Fibroblast of lung (primary cell): ENCODE measurements at regions not wholly inside any gene's neighbourhood (a gene's known extent, or its start where the extent isn't known, plus 50 kb on each side); places are given as distances from the start of the nearest gene placed in this dataset.
"Not testable (repeated sequence)": the region's sequence is repeated elsewhere in the genome, so short reads cannot be mapped to it uniquely, and the experiment has no call there.

Experiments
- DNase-seq, 2 donors: peaks; one replicate each; pipeline versions ENCODE4 v3.0.0 to v3.0.0-alpha.2; 2010; ENCODE audit warnings: low read depth in 2 of 2
- H2AFZ ChIP-seq: 2 replicates; pipeline ENCODE4 v1.5.1; 2012; ENCODE audit warnings: low read length, control low read depth, inconsistent platforms
- H3K27ac ChIP-seq: 2 replicates; pipeline ENCODE4 v1.5.1; 2011; ENCODE audit warnings: low read length, control low read depth; ENCODE audit not compliant: insufficient read depth
- H3K27me3 ChIP-seq: 2 replicates; pipeline ENCODE4 v1.5.1; 2011; ENCODE audit warnings: mild to moderate bottlenecking, low read length; ENCODE audit not compliant: control insufficient read depth, insufficient read depth
- H3K36me3 ChIP-seq: 2 replicates; pipeline ENCODE4 v1.5.1; 2011; ENCODE audit warnings: low read length; ENCODE audit not compliant: control insufficient read depth, insufficient read depth
- H3K4me1 ChIP-seq: 2 replicates; pipeline ENCODE4 v1.5.1; 2011; ENCODE audit warnings: low read length; ENCODE audit not compliant: control insufficient read depth, insufficient read depth; ENCODE audit errors: extremely low read depth
- H3K4me2 ChIP-seq: 2 replicates; pipeline ENCODE4 v1.5.1; 2011; ENCODE audit warnings: low read length, control low read depth; ENCODE audit not compliant: insufficient read depth; ENCODE audit errors: extremely low read depth
- H3K4me3 ChIP-seq, 4 experiments: fragments of 200-600 bp in 1 of 4; sonication (generic) in 1 of 4; replicated peaks in 1 of 4; 2 replicates each; pipeline ENCODE4 v1.5.1; 2011 to 2016; ENCODE audit warnings: low read length in 4 of 4, low read depth in 3 of 4, mild to moderate bottlenecking in 3 of 4, control low read depth in 2 of 4, inconsistent platforms in 1 of 4, mixed read lengths in 1 of 4; ENCODE audit not compliant: insufficient read depth in 1 of 4; ENCODE audit errors: control extremely low read depth in 1 of 4
- H3K79me2 ChIP-seq: 2 replicates; pipeline ENCODE4 v1.5.1; 2012; ENCODE audit warnings: mild to moderate bottlenecking, low read length, inconsistent platforms; ENCODE audit not compliant: control insufficient read depth, insufficient read depth
- H3K9ac ChIP-seq: 2 replicates; pipeline ENCODE4 v1.5.1; 2011; ENCODE audit warnings: mild to moderate bottlenecking, low read length, control low read depth; ENCODE audit not compliant: insufficient read depth
- H3K9me3 ChIP-seq: 2 replicates; pipeline ENCODE4 v1.5.1; 2012; ENCODE audit warnings: low read depth, low read length; ENCODE audit not compliant: control insufficient read depth, insufficient read depth
- H4K20me1 ChIP-seq: 2 replicates; pipeline ENCODE4 v1.5.1; 2011; ENCODE audit warnings: low read length; ENCODE audit not compliant: control insufficient read depth, insufficient read depth; ENCODE audit errors: extremely low read depth
- EZH2 ChIP-seq: IDR thresholded peaks from 2 replicates; pipeline ENCODE4 v1.5.1; 2012; ENCODE audit warnings: low read length, control low read depth, mild to moderate bottlenecking; ENCODE audit errors: missing control alignments
- TF ChIP-seq, protein P1 (sequence below), 2 donors: IDR thresholded peaks in 1 of 2; conservative IDR thresholded peaks in 1 of 2; 1 replicate in 1 of 2; 2 replicates in 1 of 2; pipeline ENCODE4 v1.5.1; 2011 to 2012; ENCODE audit warnings: low read length in 2 of 2, control low read depth in 1 of 2, inconsistent platforms in 1 of 2, low read depth in 1 of 2, mild to moderate bottlenecking in 1 of 2

DNA sequence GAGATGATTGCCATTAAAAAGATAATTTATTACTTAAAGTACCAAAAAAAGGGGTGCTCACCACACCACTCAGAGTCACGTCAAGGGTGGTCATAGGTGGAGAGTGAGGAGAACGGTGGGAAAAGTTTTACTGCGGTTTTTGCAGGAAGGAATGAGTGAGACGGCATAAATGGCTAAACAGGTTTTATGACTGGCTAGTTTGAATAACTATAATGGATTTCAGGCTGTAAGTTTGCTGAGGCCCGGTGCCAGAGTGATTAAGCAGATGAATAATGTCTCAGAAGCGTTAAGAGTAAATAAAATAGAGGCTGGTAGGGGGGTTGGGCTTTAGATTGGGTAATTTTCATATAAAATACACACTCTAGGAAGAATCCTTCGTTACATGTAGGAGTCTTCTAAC is 1337.8 kb downstream of the AMY1C start:
- no peaks in the 10 kb centered on the region for H3K9me3 ChIP-seq
- H2AFZ ChIP-seq = no peak overlapping the region
- no peak overlapping the region for H3K9ac ChIP-seq
- DNase-seq = peak in 1 of 2 donors; percentile 14
- H3K4me2 ChIP-seq = no peak overlapping the region
- no peaks in the 10 kb centered on the region for H3K27me3 ChIP-seq
- no peak overlapping the region for H3K4me3 ChIP-seq
- H3K4me1 ChIP-seq = no peaks in the 10 kb centered on the region
- H4K20me1 ChIP-seq = no peaks in the 10 kb centered on the region
- no peaks in the 10 kb centered on the region for H3K79me2 ChIP-seq
- H3K36me3 ChIP-seq = no peaks in the 10 kb centered on the region
- TF ChIP-seq, protein P1, sequence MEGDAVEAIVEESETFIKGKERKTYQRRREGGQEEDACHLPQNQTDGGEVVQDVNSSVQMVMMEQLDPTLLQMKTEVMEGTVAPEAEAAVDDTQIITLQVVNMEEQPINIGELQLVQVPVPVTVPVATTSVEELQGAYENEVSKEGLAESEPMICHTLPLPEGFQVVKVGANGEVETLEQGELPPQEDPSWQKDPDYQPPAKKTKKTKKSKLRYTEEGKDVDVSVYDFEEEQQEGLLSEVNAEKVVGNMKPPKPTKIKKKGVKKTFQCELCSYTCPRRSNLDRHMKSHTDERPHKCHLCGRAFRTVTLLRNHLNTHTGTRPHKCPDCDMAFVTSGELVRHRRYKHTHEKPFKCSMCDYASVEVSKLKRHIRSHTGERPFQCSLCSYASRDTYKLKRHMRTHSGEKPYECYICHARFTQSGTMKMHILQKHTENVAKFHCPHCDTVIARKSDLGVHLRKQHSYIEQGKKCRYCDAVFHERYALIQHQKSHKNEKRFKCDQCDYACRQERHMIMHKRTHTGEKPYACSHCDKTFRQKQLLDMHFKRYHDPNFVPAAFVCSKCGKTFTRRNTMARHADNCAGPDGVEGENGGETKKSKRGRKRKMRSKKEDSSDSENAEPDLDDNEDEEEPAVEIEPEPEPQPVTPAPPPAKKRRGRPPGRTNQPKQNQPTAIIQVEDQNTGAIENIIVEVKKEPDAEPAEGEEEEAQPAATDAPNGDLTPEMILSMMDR (conservative IDR thresholded peaks at IDR 0.05 in 1 of 2, IDR thresholded peaks at IDR 0.05 in 1 of 2; ENCODE audit: low read depth in 1 of 2, low read length in 2 of 2) = no peak
- TF ChIP-seq EZH2 = no peak
- H3K27ac ChIP-seq = no peak overlapping the region

DNA sequence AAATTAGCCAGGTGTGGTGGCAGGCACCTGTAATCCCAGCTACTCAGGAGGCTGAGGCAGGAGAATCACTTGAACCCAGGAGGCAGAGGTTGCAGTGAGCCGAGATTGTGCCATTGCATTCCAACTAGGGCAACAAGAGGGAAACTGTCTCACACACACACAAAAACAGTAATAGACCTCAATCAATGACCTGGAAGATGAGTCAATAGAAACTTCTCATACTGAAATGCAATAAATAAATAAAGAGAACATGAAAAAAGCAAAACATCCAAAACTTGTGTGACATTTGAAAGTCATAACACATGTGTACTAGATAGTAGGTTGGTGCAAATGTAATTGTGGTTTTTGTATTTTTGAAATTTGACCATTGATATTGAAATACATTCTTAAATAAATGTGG is 1338.5 kb downstream of the AMY1C start:
- TF ChIP-seq EZH2 = no peak
- TF ChIP-seq, protein P1 (conservative IDR thresholded peaks at IDR 0.05 in 1 of 2, IDR thresholded peaks at IDR 0.05 in 1 of 2; ENCODE audit: low read depth in 1 of 2, low read length in 2 of 2) = no peak
- DNase-seq = no peak
- no peaks in the 10 kb centered on the region for H4K20me1 ChIP-seq
- no peak overlapping the region for H3K4me3 ChIP-seq
- no peak overlapping the region for H3K27ac ChIP-seq
- H3K4me1 ChIP-seq = no peaks in the 10 kb centered on the region
- no peak overlapping the region for H3K9ac ChIP-seq
- no peak overlapping the region for H3K4me2 ChIP-seq
- H3K36me3 ChIP-seq = no peaks in the 10 kb centered on the region
- no peaks in the 10 kb centered on the region for H3K79me2 ChIP-seq
- H3K9me3 ChIP-seq = no peaks in the 10 kb centered on the region
- H3K27me3 ChIP-seq = no peaks in the 10 kb centered on the region
- no peak overlapping the region for H2AFZ ChIP-seq

DNA sequence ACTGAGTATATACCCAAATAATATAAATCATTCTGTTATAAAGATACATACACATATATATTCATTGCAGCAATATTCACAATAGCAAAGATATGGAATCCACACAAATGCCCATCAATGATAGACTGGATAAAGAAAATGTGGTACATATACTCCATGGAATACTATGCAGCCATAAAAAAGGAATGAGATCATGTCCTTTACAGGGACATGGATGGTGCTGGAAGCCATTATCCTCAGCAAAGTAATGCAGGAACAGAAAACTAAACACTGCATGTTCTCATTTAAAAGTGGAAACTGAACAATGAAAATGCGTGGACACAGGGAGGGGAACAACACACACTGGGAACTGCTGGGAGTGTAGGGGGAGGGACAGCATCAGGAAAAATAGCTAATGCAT is 1344.2 kb downstream of the AMY1C start:
- not testable (repeated sequence) for H3K79me2 ChIP-seq, H2AFZ ChIP-seq, H3K4me3 ChIP-seq, H3K27me3 ChIP-seq, H3K4me2 ChIP-seq, DNase-seq, H3K36me3 ChIP-seq, H4K20me1 ChIP-seq, H3K9ac ChIP-seq, H3K9me3 ChIP-seq, H3K27ac ChIP-seq, H3K4me1 ChIP-seq

DNA sequence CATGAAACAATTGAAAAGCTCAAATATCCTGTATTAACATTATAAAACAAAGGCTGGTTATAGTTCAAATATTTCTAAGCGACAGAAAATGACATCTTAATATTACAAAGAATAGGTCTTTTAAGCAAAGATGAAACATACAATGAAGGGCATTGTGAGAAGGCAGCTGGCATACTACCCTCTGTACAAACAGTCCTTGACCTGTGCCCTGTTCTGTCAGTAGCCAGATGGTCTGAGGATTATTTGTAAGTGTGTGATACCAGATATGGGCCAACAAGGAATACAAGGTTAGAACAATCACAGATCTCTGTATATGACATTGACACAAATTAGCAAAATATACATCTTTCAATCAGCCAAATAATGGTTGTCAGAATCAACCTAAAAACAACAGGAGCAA is 1350.4 kb downstream of the AMY1C start:
- Histone ChIP-seq H3K36me3 (no peaks in the 10 kb centered on the region), H3K9me3 (no peaks in the 10 kb centered on the region), H3K79me2 (no peaks in the 10 kb centered on the region), H4K20me1 (no peaks in the 10 kb centered on the region), H3K4me1 (no peaks in the 10 kb centered on the region), H3K27me3 (no peaks in the 10 kb centered on the region), H3K4me2 (no peak overlapping the region), H3K9ac (no peak overlapping the region), H2AFZ (no peak overlapping the region), H3K4me3 (no peak overlapping the region), H3K27ac (no peak overlapping the region)
- no peak for DNase-seq
- TF ChIP-seq, protein P1 (conservative IDR thresholded peaks at IDR 0.05 in 1 of 2, IDR thresholded peaks at IDR 0.05 in 1 of 2; ENCODE audit: low read depth in 1 of 2, low read length in 2 of 2) = no peak
- no peak for TF ChIP-seq EZH2
